A673 (cell line): ENCODE measurements at regions not wholly inside any gene's neighbourhood (a gene's known extent, or its start where the extent isn't known, plus 50 kb on each side); places are given as distances from the start of the nearest gene placed in this dataset.

Experiments
- BruUV-seq: library from RNA; stranded (reverse); fragments of 400-500 nt; replicated peaks from 2 replicates; lab custom pipeline; 2021; lab: Mats Ljungman, UMichigan
- CTCF ChIA-PET: fragments of 300-600 bp; sonication (Branson Sonifier 250); formaldehyde crosslinking; loops from one replicate; lab custom pipeline; 2022; ENCODE audit warnings: antibody characterized with exemption; lab: Charles Lee
- POLR2A ChIA-PET: fragments of 300-600 bp; sonication (Branson Sonifier 250); formaldehyde crosslinking; loops from one replicate; lab custom pipeline; 2022; ENCODE audit warnings: antibody characterized with exemption; ENCODE audit not compliant: low non-redundant PET; lab: Charles Lee
- DNase-seq: peaks from one replicate; pipeline ENCODE4 v3.0.0-alpha.2; 2015; ENCODE audit warnings: low spot score
- H3K27ac ChIP-seq: fragments of 200-600 bp; sonication (generic); 2 replicates; pipeline ENCODE4 v1.5.1; 2016; ENCODE audit warnings: mixed run types, low read depth, mild to moderate bottlenecking, mixed read lengths, antibody characterized with exemption, low read length; ENCODE audit not compliant: poor library complexity, severe bottlenecking
- H3K27me3 ChIP-seq: fragments of 200-600 bp; sonication (generic); replicated peaks from 2 replicates; pipeline ENCODE4 v1.6.1; 2017; ENCODE audit warnings: mixed run types, low read depth, mild to moderate bottlenecking, mixed read lengths, antibody characterized with exemption, low read length; ENCODE audit not compliant: insufficient read depth, poor library complexity
- H3K36me3 ChIP-seq: fragments of 200-600 bp; sonication (generic); 2 replicates; pipeline ENCODE4 v1.6.1; 2016; ENCODE audit warnings: mixed run types, mild to moderate bottlenecking, mixed read lengths, antibody characterized with exemption, low read length; ENCODE audit not compliant: insufficient read depth, poor library complexity, severe bottlenecking
- H3K4me1 ChIP-seq: fragments of 200-600 bp; sonication (generic); 2 replicates; pipeline ENCODE4 v1.6.1; 2017; ENCODE audit warnings: mixed run types, mild to moderate bottlenecking, mixed read lengths, antibody characterized with exemption, low read length; ENCODE audit not compliant: insufficient read depth, poor library complexity, severe bottlenecking
- H3K4me3 ChIP-seq: fragments of 200-600 bp; sonication (generic); 2 replicates; pipeline ENCODE4 v1.5.1; 2016; ENCODE audit warnings: low read depth, mixed run types, mild to moderate bottlenecking, mixed read lengths, low read length; ENCODE audit not compliant: poor library complexity, severe bottlenecking
- H3K9me3 ChIP-seq: fragments of 200-600 bp; sonication (generic); 2 replicates; pipeline ENCODE4 v1.6.1; 2016; ENCODE audit warnings: mixed run types, low read depth, mild to moderate bottlenecking, mixed read lengths, antibody characterized with exemption, low read length; ENCODE audit not compliant: poor library complexity, severe bottlenecking
- CTCF ChIP-seq: fragments of 300-800, 200-600 bp; sonication (generic); conservative IDR thresholded peaks from 2 replicates; pipeline ENCODE4 v1.5.1; 2017; ENCODE audit warnings: low read depth, mild to moderate bottlenecking, antibody characterized with exemption, low read length, moderate library complexity, mixed read lengths
- EZH2 ChIP-seq: fragments of 200-600 bp; sonication (generic); IDR thresholded peaks from 2 replicates; pipeline ENCODE4 v1.6.1; 2017; ENCODE audit warnings: borderline replicate concordance, low read depth, mild to moderate bottlenecking, mixed read lengths, antibody characterized with exemption, low read length; ENCODE audit not compliant: poor library complexity, severe bottlenecking
- intact Hi-C: fragments of 100-400 bp; cut with micrococcal nuclease; formaldehyde crosslinking; loops from one replicate; pipeline ENCODE4 v1.10.0; 2022; ENCODE audit not compliant: unreplicated experiment

DNA sequence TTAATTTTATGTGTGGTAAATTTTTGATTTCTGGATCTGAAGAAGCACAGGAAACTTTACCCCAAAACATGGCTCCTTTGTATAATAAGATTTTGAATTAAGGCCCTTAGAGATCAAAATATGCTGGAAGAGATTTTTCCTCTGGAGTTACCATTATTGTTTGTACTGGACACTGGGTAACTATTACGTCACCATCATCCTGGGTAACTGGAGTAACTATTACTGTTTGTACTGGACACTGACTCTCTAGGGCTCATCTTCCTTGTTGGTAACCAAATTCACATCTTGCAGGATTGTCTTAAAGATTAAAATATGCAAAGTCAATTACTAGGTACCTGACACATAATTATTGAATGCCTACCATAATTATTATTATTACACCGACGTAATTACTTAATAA, 593.8 kb upstream of the GOT2 start:
- no TSS peak for BruUV-seq

GRCh38 chr16:59326955-59327354, 592.8 kb upstream of the GOT2 start:
- no TSS peak for BruUV-seq
- Histone ChIP-seq H3K36me3 (no peaks in the 10 kb centered on the region), H3K4me1 (no peaks in the 10 kb centered on the region), H3K9me3 (no peaks in the 10 kb centered on the region), H3K27me3 (no peaks in the 10 kb centered on the region), H3K4me3 (no peak overlapping the region), H3K27ac (no peak overlapping the region)
- POLR2A ChIA-PET: no interaction called here
- DNase-seq: no peak
- CTCF ChIA-PET: no interaction called here
- no peak for TF ChIP-seq EZH2
- no peak for TF ChIP-seq CTCF
- intact Hi-C loops: no loop called here

More for the DNA sequence above, 593.8 kb upstream of the GOT2 start:
- H3K4me3 ChIP-seq: no peak overlapping the region
- TF ChIP-seq CTCF (no peak), EZH2 (no peak)
- no peaks in the 10 kb centered on the region for H3K27me3 ChIP-seq
- no peak for DNase-seq
- H3K36me3 ChIP-seq: no peaks in the 10 kb centered on the region
- H3K27ac ChIP-seq: no peak overlapping the region
- intact Hi-C loops: no loop called here
- ChIA-PET CTCF (no interaction called here), POLR2A (no interaction called here)
- no peaks in the 10 kb centered on the region for H3K4me1 ChIP-seq
- no peaks in the 10 kb centered on the region for H3K9me3 ChIP-seq

DNA sequence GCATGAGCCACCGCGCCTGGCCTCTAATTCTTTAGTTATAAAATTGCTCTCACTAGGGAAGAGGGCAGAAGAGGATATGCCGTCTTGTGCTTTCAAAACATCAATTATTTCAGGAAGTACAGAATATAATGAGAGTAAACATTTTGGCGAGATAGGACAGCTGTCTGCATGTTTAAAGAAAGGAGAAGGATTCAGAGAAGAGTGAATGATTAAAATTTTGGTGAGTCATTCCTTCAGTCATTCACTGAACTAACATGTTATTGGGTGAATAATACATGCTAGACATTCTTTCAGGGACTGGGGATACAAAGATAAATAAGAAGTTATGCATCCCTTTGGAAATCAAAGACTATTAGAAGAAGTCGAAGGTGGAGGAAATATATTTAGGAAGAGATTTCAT, 590.3 kb upstream of the GOT2 start:
- no TSS peak for BruUV-seq
- CTCF ChIA-PET: no interaction called here
- Histone ChIP-seq H3K9me3 (no peaks in the 10 kb centered on the region), H3K27ac (no peak overlapping the region), H3K36me3 (no peaks in the 10 kb centered on the region), H3K4me3 (no peak overlapping the region), H3K27me3 (no peaks in the 10 kb centered on the region), H3K4me1 (no peaks in the 10 kb centered on the region)
- POLR2A ChIA-PET: no interaction called here
- intact Hi-C loops: no loop called here
- no peak for TF ChIP-seq CTCF
- TF ChIP-seq EZH2: no peak
- DNase-seq: no peak
